Activated T-helper 2 cell treated with anti-CD3 and anti-CD28 coated beads, Interferon-gamma antibody, Interleukin-2, Interleukin-4, amounts not matched to agents 10 μg/mL and 5 μg/mL and 100 μg/mL, durations not matched to agents 14 hours and 24 hours and 36 hours (primary cell): ENCODE measurements at regions not wholly inside any gene's neighbourhood (a gene's known extent, or its start where the extent isn't known, plus 50 kb on each side); places are given as distances from the start of the nearest gene placed in this dataset.
"Not testable (repeated sequence)": the region's sequence is repeated elsewhere in the genome, so short reads cannot be mapped to it uniquely, and the experiment has no call there.

ENCODE experiments used
- DNase-seq: peaks from one replicate; pipeline ENCODE4 v3.0.0; 2021; ENCODE audit warnings: low spot score
- H3K27ac Mint-ChIP-seq: one replicate; pipeline ENCODE4 v1.8.0; 2021; ENCODE audit warnings: mixed read lengths
- H3K27me3 Mint-ChIP-seq: one replicate; pipeline ENCODE4 v1.8.0; 2021; ENCODE audit warnings: low read depth, mixed read lengths
- H3K36me3 Mint-ChIP-seq: one replicate; pipeline ENCODE4 v1.8.0; 2021; ENCODE audit warnings: low read depth, mixed read lengths
- H3K4me1 Mint-ChIP-seq: one replicate; pipeline ENCODE4 v1.8.0; 2021; ENCODE audit warnings: low read depth, mixed read lengths
- H3K4me3 Mint-ChIP-seq: one replicate; pipeline ENCODE4 v1.8.0; 2021; ENCODE audit warnings: low read depth, mild to moderate bottlenecking, moderate library complexity, mixed read lengths
- H3K9me3 Mint-ChIP-seq: one replicate; pipeline ENCODE4 v1.8.0; 2021; ENCODE audit warnings: mixed read lengths
- intact Hi-C: fragments of 100-400 bp; cut with micrococcal nuclease; formaldehyde crosslinking; loops from one replicate; pipeline ENCODE4 v1.15.1; 2023

DNA sequence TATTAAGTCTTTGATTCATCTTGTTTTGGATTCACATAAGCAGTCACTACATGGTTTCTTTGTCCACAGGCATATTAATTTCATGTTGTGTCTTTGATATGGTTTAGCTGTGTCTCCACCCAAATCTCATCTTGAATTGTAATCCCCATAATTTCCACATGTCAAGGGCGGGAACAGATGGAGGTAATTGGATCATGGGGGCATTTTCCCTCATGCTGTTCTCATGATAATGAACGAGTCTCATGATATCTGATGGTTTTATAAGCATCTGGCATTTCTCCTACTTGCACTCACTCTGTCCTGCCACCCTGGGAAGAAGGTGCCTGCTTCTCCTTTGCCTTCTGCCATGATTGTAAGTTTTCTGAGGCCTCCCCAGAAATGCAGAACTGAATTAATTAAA, 1811.2 kb upstream of the PCDH10 start:
- intact Hi-C loops: no loop called here
- Mint-ChIP-seq H3K27ac (no peak overlapping the region), H3K4me1 (no peaks in the 10 kb centered on the region), H3K4me3 (no peak overlapping the region), H3K36me3 (no peaks in the 10 kb centered on the region), H3K9me3 (no peaks in the 10 kb centered on the region), H3K27me3 (no peaks in the 10 kb centered on the region)
- DNase-seq: no peak

DNA sequence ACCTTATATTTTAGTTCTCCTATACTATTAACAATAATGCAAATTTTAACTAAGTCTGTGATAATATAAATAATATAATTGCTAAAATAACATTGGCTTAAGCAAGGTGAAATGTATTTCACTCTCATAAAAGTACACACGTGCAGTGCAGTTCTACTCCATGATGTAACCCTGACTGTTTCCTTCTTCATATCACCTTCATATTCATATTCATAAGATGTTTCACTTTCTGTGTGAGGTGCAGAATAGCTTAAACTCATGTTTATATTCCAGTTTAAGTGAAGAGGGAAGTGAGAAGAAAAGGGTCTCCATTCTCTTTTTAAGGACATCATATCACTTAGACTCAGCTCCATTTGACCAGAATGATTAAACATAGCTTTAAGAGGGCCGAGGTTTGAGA, 1810.0 kb upstream of the PCDH10 start:
- H3K9me3 Mint-ChIP-seq: no peaks in the 10 kb centered on the region
- H3K36me3 Mint-ChIP-seq: no peaks in the 10 kb centered on the region
- no peak for DNase-seq
- H3K4me1 Mint-ChIP-seq: no peaks in the 10 kb centered on the region
- intact Hi-C loops: no loop called here
- H3K4me3 Mint-ChIP-seq: no peak overlapping the region
- no peak overlapping the region for H3K27ac Mint-ChIP-seq
- no peaks in the 10 kb centered on the region for H3K27me3 Mint-ChIP-seq

DNA sequence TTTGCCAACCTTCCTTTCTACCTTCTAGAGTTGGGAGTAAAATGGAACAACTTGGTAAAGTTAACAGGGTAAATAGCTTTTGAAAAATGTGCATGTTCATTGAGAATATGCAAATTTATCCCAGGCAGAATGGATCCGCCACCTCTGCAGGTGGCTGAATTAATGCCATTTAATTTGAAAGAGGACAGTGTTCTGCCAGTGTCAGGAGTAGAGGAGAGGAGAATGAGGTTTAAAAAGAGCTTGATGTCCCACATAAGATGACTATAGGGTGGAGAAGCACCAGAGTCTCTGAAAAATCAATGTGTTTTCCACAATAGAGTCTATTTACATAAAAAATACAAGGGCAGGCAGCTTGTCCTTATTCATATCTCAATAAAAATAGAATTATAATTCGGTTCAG, 1804.3 kb upstream of the PCDH10 start:
- no peak for DNase-seq
- no peaks in the 10 kb centered on the region for H3K27me3 Mint-ChIP-seq
- intact Hi-C loops: no loop called here
- H3K4me3 Mint-ChIP-seq: no peak overlapping the region
- no peak overlapping the region for H3K27ac Mint-ChIP-seq
- H3K9me3 Mint-ChIP-seq: no peaks in the 10 kb centered on the region
- H3K36me3 Mint-ChIP-seq: no peaks in the 10 kb centered on the region
- no peaks in the 10 kb centered on the region for H3K4me1 Mint-ChIP-seq

DNA sequence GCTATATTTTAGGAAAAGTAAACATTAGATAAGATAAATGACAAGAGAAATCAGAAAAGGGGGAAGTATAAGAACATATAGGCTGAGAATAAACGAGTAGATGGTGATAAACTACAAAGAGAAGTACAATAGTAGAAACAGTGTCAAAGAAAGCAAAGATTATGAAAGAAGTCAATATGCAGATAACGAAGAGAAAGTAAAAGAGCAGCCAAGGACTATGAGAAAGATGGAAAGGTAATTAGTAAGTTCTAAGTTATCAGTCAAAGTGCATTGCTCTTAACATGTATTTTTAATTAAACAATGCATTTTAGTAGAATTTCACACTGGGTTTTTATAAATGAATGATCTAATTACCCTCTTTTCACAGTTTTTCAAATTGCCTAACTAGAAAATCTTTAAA, 1801.3 kb upstream of the PCDH10 start:
- no peaks in the 10 kb centered on the region for H3K36me3 Mint-ChIP-seq
- intact Hi-C loops: no loop called here
- no peak overlapping the region for H3K4me3 Mint-ChIP-seq
- no peaks in the 10 kb centered on the region for H3K27me3 Mint-ChIP-seq
- H3K4me1 Mint-ChIP-seq: no peaks in the 10 kb centered on the region
- H3K27ac Mint-ChIP-seq: no peak overlapping the region
- H3K9me3 Mint-ChIP-seq: peaks cover 9% of the 10 kb centered on the region
- no peak for DNase-seq

DNA sequence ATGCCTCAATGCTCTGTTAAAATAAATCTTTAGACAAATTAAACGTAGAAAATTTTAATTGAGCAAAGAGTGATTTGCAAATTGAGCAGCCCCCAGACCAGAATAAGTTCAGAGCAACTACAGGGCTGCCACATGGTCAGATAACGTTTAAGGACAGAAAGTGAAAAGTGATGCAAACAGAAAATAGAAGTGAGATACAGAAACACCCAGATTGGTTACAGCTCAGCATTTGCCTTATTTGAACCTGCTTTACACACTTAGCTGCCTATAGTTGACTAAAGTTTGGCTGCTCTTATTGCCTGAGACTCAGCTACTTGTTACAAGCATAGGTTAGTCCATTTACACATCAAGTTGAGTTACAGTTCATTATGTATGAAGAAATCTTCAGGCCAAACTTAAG, 1800.8 kb upstream of the PCDH10 start:
- Mint-ChIP-seq H3K4me3 (no peak overlapping the region), H3K9me3 (peaks cover 12% of the 10 kb centered on the region), H3K36me3 (no peaks in the 10 kb centered on the region), H3K27ac (no peak overlapping the region), H3K27me3 (no peaks in the 10 kb centered on the region), H3K4me1 (no peaks in the 10 kb centered on the region)
- DNase-seq: no peak
- intact Hi-C loops: no loop called here

DNA sequence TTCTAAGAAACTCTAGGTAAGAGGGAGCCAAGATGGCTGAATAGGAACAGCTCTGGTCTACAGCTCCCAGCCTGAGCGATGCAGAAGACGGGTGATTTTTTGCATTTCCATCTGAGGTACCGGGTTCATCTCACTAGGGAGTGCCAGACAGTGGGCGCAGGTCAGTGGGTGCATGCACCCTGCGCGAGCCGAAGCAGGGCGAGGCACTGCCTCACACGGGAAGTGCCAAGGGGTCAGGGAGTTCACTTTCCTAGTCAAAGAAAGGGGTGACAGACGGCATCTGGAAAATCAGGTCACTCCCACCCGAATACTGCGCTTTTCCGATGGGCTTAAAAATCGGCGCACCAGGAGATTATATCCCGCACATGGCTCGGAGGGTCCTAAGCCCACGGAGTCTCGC, 1796.7 kb upstream of the PCDH10 start:
- H3K27ac Mint-ChIP-seq, H3K4me1 Mint-ChIP-seq, H3K36me3 Mint-ChIP-seq, DNase-seq, intact Hi-C loops, H3K27me3 Mint-ChIP-seq, H3K4me3 Mint-ChIP-seq: not testable (repeated sequence)
- H3K9me3 Mint-ChIP-seq: peaks cover 15% of the 10 kb centered on the region

DNA sequence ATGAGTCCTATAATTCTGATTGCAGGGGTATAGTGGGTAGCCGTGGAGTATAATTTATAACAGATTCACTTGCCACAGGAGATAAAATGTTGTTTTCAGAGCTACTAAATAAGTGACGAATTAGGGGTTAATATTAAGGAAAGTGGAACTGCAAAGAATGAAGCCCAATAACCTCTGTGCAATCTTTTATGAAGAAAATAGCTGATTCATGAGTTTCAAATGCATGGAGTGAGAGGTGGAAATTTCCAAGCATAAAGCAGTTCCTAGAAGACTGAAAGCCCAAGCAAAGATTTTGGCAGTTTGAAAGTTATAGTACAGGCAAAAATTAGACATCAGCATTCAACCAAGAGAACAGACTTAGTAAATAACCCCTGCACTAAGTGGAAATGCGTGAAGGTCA, 1782.4 kb upstream of the PCDH10 start:
- no peaks in the 10 kb centered on the region for H3K4me1 Mint-ChIP-seq
- no peak for DNase-seq
- no peaks in the 10 kb centered on the region for H3K9me3 Mint-ChIP-seq
- no peaks in the 10 kb centered on the region for H3K36me3 Mint-ChIP-seq
- no peaks in the 10 kb centered on the region for H3K27me3 Mint-ChIP-seq
- intact Hi-C loops: no loop called here
- H3K27ac Mint-ChIP-seq: no peak overlapping the region
- no peak overlapping the region for H3K4me3 Mint-ChIP-seq

DNA sequence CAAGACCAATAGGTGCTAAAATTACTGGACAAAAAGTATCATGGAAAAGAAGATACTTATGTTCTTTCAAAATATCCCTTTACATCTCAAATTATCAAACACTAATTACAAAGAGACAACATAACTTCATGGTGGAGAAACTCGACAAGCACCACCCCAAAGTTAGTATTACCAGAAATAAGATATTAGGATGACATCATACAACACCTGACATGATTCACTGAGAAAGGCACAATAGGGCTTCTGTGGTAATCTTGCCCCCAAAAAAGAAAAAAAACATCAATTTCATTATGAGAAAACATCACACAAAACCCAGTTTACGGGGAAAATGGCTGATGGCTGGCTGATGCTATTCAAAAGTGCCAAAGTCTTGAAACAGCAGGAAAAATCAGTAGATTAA, 1781.7 kb upstream of the PCDH10 start:
- Mint-ChIP-seq H3K27me3 (no peaks in the 10 kb centered on the region), H3K27ac (no peak overlapping the region), H3K36me3 (no peaks in the 10 kb centered on the region), H3K9me3 (no peaks in the 10 kb centered on the region), H3K4me1 (no peaks in the 10 kb centered on the region), H3K4me3 (no peak overlapping the region)
- intact Hi-C loops: no loop called here
- no peak for DNase-seq

DNA sequence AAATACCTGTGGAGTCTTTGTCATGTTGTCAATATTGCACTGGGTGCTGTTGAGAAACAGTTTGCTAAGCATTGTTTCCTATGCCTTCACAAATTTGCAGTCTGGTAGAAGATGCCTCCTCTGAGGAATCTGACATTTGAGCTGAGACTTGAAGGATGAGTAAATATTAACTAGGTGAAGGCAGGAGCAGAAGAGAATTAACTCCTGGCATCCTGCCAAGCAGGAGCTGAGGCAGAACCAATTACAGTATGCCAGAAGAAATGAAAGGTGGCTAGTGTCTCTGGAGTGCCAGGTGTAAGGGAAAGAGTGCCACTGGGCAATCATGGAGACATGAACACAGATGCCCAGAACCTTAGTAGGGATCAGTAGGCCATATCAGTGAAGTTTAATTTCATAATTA, 1778.2 kb upstream of the PCDH10 start:
- no peaks in the 10 kb centered on the region for H3K27me3 Mint-ChIP-seq
- intact Hi-C loops: no loop called here
- H3K4me1 Mint-ChIP-seq: no peaks in the 10 kb centered on the region

DNA sequence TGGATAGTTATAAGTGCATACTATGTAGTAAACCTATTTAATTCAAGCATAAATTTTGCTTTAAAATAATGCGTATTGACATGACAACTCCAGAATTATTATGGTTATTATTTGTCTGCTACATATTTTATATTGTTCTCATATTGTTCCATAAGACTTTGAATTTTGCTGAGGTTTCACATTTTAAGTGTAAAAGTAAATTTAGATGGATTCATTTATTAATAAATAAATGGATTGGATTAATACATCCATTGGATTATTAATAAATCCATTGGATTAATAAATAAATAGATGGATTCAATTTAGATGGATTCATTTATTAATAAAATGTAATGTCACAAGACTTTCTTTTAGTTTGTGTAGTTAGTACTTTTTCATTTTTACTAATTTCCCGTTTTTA, 1768.0 kb upstream of the PCDH10 start:
- Mint-ChIP-seq H3K9me3 (peaks cover 10% of the 10 kb centered on the region), H3K27ac (no peak overlapping the region), H3K4me1 (no peaks in the 10 kb centered on the region), H3K36me3 (no peaks in the 10 kb centered on the region), H3K27me3 (no peaks in the 10 kb centered on the region), H3K4me3 (no peak overlapping the region)
- intact Hi-C loops: no loop called here
- DNase-seq: no peak

More for the DNA sequence above, 1778.2 kb upstream of the PCDH10 start:
- Mint-ChIP-seq H3K27ac (no peak overlapping the region), H3K36me3 (no peaks in the 10 kb centered on the region), H3K9me3 (no peaks in the 10 kb centered on the region), H3K4me3 (no peak overlapping the region)
- DNase-seq: no peak

DNA sequence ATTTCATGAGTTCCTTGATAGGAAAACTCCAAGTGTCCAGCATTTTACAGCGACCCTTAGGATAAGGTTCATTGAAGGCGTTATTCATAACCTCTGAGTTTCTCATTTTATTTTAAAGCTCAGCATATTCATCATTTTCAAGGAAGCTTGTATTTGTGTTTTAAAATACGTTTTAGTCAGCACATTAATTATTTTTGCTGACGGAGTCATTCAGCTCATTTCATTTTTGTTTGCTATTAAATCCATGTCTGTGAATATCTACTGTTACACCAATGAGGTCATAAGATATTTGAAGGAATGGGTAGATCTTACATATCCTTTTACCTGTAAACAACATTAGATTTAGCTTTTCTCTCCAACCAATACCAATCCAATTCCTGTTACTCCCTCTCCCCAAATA, 1766.3 kb upstream of the PCDH10 start:
- no peak overlapping the region for H3K27ac Mint-ChIP-seq
- H3K4me3 Mint-ChIP-seq: no peak overlapping the region
- no peak for DNase-seq
- no peaks in the 10 kb centered on the region for H3K27me3 Mint-ChIP-seq
- H3K9me3 Mint-ChIP-seq: peaks cover 13% of the 10 kb centered on the region
- no peaks in the 10 kb centered on the region for H3K4me1 Mint-ChIP-seq
- intact Hi-C loops: no loop called here
- H3K36me3 Mint-ChIP-seq: no peaks in the 10 kb centered on the region

DNA sequence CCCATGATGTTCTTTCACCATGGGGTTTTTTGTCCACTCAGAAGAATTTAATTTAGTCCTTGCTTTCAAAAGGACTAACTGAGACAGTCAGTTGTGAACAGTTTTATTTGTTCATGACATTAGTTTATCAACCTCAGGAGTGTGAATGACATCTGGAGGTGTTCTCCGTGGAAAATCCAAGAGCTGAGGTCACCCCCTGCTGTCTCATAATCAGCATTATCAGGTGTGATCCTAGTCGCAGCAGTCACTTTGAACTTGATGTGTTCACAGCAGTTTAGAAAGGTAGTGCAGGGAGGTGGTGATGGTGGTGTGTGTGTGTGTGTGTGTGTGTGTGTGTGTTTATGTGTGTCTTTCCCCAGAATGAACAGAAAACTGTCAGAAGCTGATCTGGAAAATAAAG, 1760.8 kb upstream of the PCDH10 start:
- Mint-ChIP-seq H3K4me1 (no peaks in the 10 kb centered on the region), H3K4me3 (no peak overlapping the region), H3K27me3 (no peaks in the 10 kb centered on the region), H3K36me3 (no peaks in the 10 kb centered on the region), H3K27ac (no peak overlapping the region), H3K9me3 (peaks cover 7% of the 10 kb centered on the region)
- DNase-seq: no peak
- intact Hi-C loops: no loop called here

DNA sequence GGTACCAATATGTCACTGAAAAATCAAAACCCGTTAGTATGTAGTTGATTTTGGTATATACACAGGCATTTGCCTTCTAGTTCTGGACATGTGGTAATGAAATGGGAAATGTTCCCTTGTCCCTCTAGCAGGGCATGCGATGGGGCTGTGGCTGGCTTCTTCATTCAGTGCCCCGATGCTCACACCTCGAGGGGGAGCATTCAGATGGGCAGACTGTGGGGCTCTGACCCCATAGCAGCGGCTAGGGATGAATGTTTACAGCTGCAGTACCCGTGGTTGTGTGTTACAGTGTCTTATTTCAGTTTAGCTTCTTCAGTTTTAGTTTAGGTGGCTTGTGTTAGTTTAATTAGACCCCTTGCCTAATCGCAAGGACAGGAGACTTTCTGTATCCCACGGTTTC, 1741.0 kb upstream of the PCDH10 start:
- no peaks in the 10 kb centered on the region for H3K36me3 Mint-ChIP-seq
- no peak overlapping the region for H3K27ac Mint-ChIP-seq
- H3K27me3 Mint-ChIP-seq: no peaks in the 10 kb centered on the region
- no peak for DNase-seq
- H3K9me3 Mint-ChIP-seq: peaks cover 8% of the 10 kb centered on the region
- intact Hi-C loops: no loop called here
- no peaks in the 10 kb centered on the region for H3K4me1 Mint-ChIP-seq
- H3K4me3 Mint-ChIP-seq: no peak overlapping the region

DNA sequence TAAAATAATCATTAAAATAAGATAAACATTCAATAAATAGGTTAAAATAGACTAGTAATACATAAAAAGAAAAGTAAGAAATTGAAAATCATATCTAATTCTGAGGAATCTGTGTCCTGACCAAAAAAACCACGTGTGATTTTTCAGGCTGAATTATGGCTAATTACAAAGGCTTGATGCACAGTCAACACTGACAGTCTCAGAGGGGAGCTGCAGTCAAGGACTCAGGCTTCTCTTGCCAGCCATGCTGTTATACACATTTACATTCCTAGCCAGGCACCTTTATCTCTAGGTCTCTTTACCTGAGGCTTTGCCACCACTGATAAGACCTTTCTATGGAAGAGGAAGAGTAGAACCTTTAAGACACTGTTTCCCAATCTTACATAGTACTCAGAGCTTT, 1737.7 kb upstream of the PCDH10 start:
- no peak for DNase-seq
- intact Hi-C loops: no loop called here
- no peaks in the 10 kb centered on the region for H3K27me3 Mint-ChIP-seq
- no peaks in the 10 kb centered on the region for H3K4me1 Mint-ChIP-seq
- H3K9me3 Mint-ChIP-seq: peaks cover 19% of the 10 kb centered on the region
- no peaks in the 10 kb centered on the region for H3K36me3 Mint-ChIP-seq
- H3K4me3 Mint-ChIP-seq: no peak overlapping the region
- H3K27ac Mint-ChIP-seq: no peak overlapping the region
